K562 (cell line): ENCODE measurements at regions not wholly inside any gene's neighbourhood (a gene's known extent, or its start where the extent isn't known, plus 50 kb on each side); places are given as distances from the start of the nearest gene placed in this dataset.

Source experiments
- ATAC-seq: fragments of 200-7000 bp; cut with Tn5 transposase; 3 replicates; pipeline ENCODE4 v1.9.1; 2020; ENCODE audit warnings: moderate library complexity
- BruUV-seq: library from RNA; stranded (reverse); fragments of 400-500 nt; replicated peaks from 2 replicates; lab custom pipeline; 2021; lab: Mats Ljungman, UMichigan
- CTCF ChIA-PET: fragments of 300-600 bp; formaldehyde crosslinking; extraction: SDS; loops from one replicate; lab custom pipeline; 2021; ENCODE audit warnings: low intra/inter-chr PET ratio; lab: Yijun Ruan, JAX
- POLR2A ChIA-PET: fragments of 300-600, 350-650 bp; sonication (Branson Sonifier 250); formaldehyde crosslinking; extraction: SDS; loops from one replicate; lab custom pipeline; 2021; ENCODE audit warnings: antibody characterized with exemption, inconsistent platforms; lab: Yijun Ruan, JAX
- DNase-seq, 4 experiments: peaks; one replicate each; pipeline versions ENCODE4 v3.0.0 to v3.0.0-alpha.2; 2011 to 2018; ENCODE audit warnings: low spot score in 3 of 4, mixed read lengths in 3 of 4; ENCODE audit errors: extremely low read depth in 1 of 4
- FAIRE-seq: peaks from 2 replicates; lab custom pipeline; 2011; peaks lifted over from hg19 to GRCh38; lab: Jason Lieb, UNC
- H2AFZ ChIP-seq: 2 replicates; pipeline ENCODE4 v1.6.0; 2011; ENCODE audit warnings: low read depth, low read length, control low read depth, inconsistent platforms
- H3K27ac ChIP-seq: fragments of 200-600 bp; 3 replicates; pipeline ENCODE4 v1.8.0; 2011; ENCODE audit warnings: low read depth, mild to moderate bottlenecking, control low read depth, inconsistent platforms, low read length, moderate library complexity, mixed read lengths; ENCODE audit errors: extremely low read depth
- H3K27me3 ChIP-seq, 2 experiments: fragments of 300-600 bp in 1 of 2; 2 replicates in 1 of 2; 3 replicates in 1 of 2; pipeline versions ENCODE4 v1.6.0 to v1.8.0; 2011; ENCODE audit warnings: inconsistent platforms in 2 of 2, low read length in 2 of 2, mild to moderate bottlenecking in 1 of 2, mixed read lengths in 1 of 2, moderate library complexity in 1 of 2; ENCODE audit not compliant: control insufficient read depth in 2 of 2, insufficient read depth in 2 of 2
- H3K36me3 ChIP-seq: fragments of 300-600 bp; 3 replicates; pipeline ENCODE4 v1.8.0; 2011; ENCODE audit warnings: mild to moderate bottlenecking, low read length, inconsistent platforms; ENCODE audit not compliant: control insufficient read depth, insufficient read depth
- H3K4me1 ChIP-seq, 2 experiments: fragments of 200-600 bp in 1 of 2; replicated peaks in 1 of 2; 2 replicates in 1 of 2; 3 replicates in 1 of 2; pipeline versions ENCODE4 v1.5.1 to v1.8.0; 2011; ENCODE audit warnings: inconsistent platforms in 2 of 2, low read length in 2 of 2, mild to moderate bottlenecking in 1 of 2, mixed read lengths in 1 of 2, moderate library complexity in 1 of 2; ENCODE audit not compliant: control insufficient read depth in 2 of 2, insufficient read depth in 2 of 2
- H3K4me2 ChIP-seq: 2 replicates; pipeline ENCODE4 v1.6.1; 2011; ENCODE audit warnings: low read length, control low read depth, inconsistent platforms, mixed read lengths; ENCODE audit not compliant: insufficient read depth
- H3K4me3 ChIP-seq: fragments of 200-600 bp; sonication (generic), shearing (Covaris generic); 2 replicates; pipeline ENCODE4 v1.5.1; 2016; ENCODE audit warnings: control low read depth, inconsistent platforms
- H3K79me2 ChIP-seq: fragments of 200-600 bp; 3 replicates; pipeline ENCODE4 v1.8.0; 2011; ENCODE audit warnings: low read length, inconsistent platforms; ENCODE audit not compliant: control insufficient read depth, insufficient read depth
- H3K9ac ChIP-seq, 2 experiments: 2 replicates each; pipeline versions ENCODE4 v1.6.0 to v1.6.1; 2011; ENCODE audit warnings: low read depth in 2 of 2, low read length in 2 of 2, control low read depth in 1 of 2, inconsistent platforms in 1 of 2, mild to moderate bottlenecking in 1 of 2, mixed read lengths in 1 of 2; ENCODE audit not compliant: insufficient read depth in 1 of 2
- H3K9me1 ChIP-seq: one replicate; pipeline ENCODE4 v1.6.0; 2011; ENCODE audit warnings: inconsistent platforms, mild to moderate bottlenecking, low read length, moderate library complexity; ENCODE audit not compliant: control insufficient read depth, insufficient read depth
- H3K9me3 ChIP-seq: replicated peaks from 2 replicates; pipeline ENCODE4 v1.5.1; 2011; ENCODE audit warnings: low read depth, low read length, inconsistent platforms; ENCODE audit not compliant: control insufficient read depth, insufficient read depth
- H4K20me1 ChIP-seq: replicated peaks from 2 replicates; pipeline ENCODE4 v1.6.1; 2011; ENCODE audit warnings: low read length, inconsistent platforms, mixed read lengths; ENCODE audit not compliant: control insufficient read depth, insufficient read depth
- PCBP2 ChIP-seq: fragments of 200-400 bp; formaldehyde crosslinking; IDR thresholded peaks from 2 replicates; pipeline ENCODE4 v1.6.1; 2018; ENCODE audit warnings: low read length, low read depth, mild to moderate bottlenecking, moderate library complexity; ENCODE audit not compliant: poor library complexity, severe bottlenecking
- SRSF3 ChIP-seq: fragments of 200-400 bp; formaldehyde crosslinking; IDR thresholded peaks from 2 replicates; pipeline ENCODE4 v1.6.1; 2016; ENCODE audit warnings: mild to moderate bottlenecking, low read length, moderate library complexity; ENCODE audit not compliant: insufficient read depth
- VEZF1 ChIP-seq: fragments of 200-800 bp; sonication (Bioruptor generic); IDR thresholded peaks from 2 replicates; pipeline ENCODE4 v1.6.1; 2017; ENCODE audit warnings: missing genetic modification characterization, missing compliant biosample characterization
- ZBTB26 ChIP-seq: fragments of 450-650 bp; formaldehyde crosslinking; IDR thresholded peaks from 2 replicates; pipeline ENCODE4 v1.4.0; 2022; ENCODE audit warnings: missing genetic modification characterization
- WGBS: fragments of 100-300 bp; shearing (Covaris generic); methylation state at CpG from one replicate; pipeline ENCODE4 v1.1.6; 2016; ENCODE audit warnings: low coverage, mixed read lengths; ENCODE audit not compliant: insufficient coverage; ENCODE audit errors: missing lambda C conversion rate; 5-methylcytosine and 5-hydroxymethylcytosine counted together
- in situ Hi-C: fragments of 300-500 bp; cut with MboI; formaldehyde crosslinking; loops from 4 replicates; pipeline ENCODE4 v1.15.0; 2018; ENCODE audit warnings: inconsistent platforms, mixed read lengths
- intact Hi-C: fragments of 100-400 bp; cut with micrococcal nuclease; formaldehyde crosslinking; loops from 2 replicates; pipeline ENCODE4 v1.14.2; 2022

- no peak for TF ChIP-seq PCBP2
- TF ChIP-seq ZBTB26 (CRISPR knock-in tag), result no peak
Measured at GRCh38 chr5:115424446-115424845, 120.1 kb downstream of the FEM1C start (continued).

GRCh38 chr5:115424030-115424429 is 120.5 kb downstream of the FEM1C start:
- H3K79me2 ChIP-seq, result no peaks in the 10 kb centered on the region
- no peaks in the 10 kb centered on the region; a peak in 1 of 5 replicates for H3K27me3 ChIP-seq
- H4K20me1 ChIP-seq, result no peaks in the 10 kb centered on the region
- H3K9me3 ChIP-seq, result no peaks in the 10 kb centered on the region
- H3K4me1 ChIP-seq, result no peaks in the 10 kb centered on the region
- no peaks in the 10 kb centered on the region for H3K9me1 ChIP-seq
- FAIRE-seq (no peak), ATAC-seq (no peak), DNase-seq (no peak)
- BruUV-seq, result no TSS peak
- no peak overlapping the region for H3K9ac ChIP-seq
- ChIA-PET CTCF (no interaction called here), POLR2A (no interaction called here)
- TF ChIP-seq VEZF1 (CRISPR knock-in tag) (0 out of 2 replicates have a peak, but pooled peaks have one; percentile 25), SRSF3 (no peak)
- H2AFZ ChIP-seq, result no peak overlapping the region
- in situ Hi-C loops, result no loop called here
- 4% methylated on average over 5 of the region's 5 CpGs for WGBS
- H3K27ac ChIP-seq, result no peak overlapping the region
- no peak overlapping the region for H3K4me2 ChIP-seq
- H3K4me3 ChIP-seq, result no peak overlapping the region
- intact Hi-C loops, result no loop called here
- H3K36me3 ChIP-seq, result no peaks in the 10 kb centered on the region
